Effector memory CD4-positive, alpha-beta T cell (primary cell): ENCODE measurements at regions not wholly inside any gene's neighbourhood (a gene's known extent, or its start where the extent isn't known, plus 50 kb on each side); places are given as distances from the start of the nearest gene placed in this dataset.

Experiments
- DNase-seq, 3 donors: peaks; one replicate each; pipeline ENCODE4 v3.0.0-alpha.2; 2020
- H3K27ac ChIP-seq: 2 replicates; pipeline ENCODE4 v1.7.0; 2013; ENCODE audit warnings: mild to moderate bottlenecking, low read length, moderate library complexity; ENCODE audit not compliant: insufficient read depth, poor library complexity, severe bottlenecking
- H3K27me3 ChIP-seq: replicated peaks from 2 replicates; pipeline ENCODE4 v1.7.0; 2013; ENCODE audit warnings: mild to moderate bottlenecking, low read length; ENCODE audit not compliant: insufficient read depth, control insufficient read depth, poor library complexity, severe bottlenecking
- H3K36me3 ChIP-seq: 2 replicates; pipeline ENCODE4 v1.7.0; 2013; ENCODE audit warnings: mild to moderate bottlenecking, low read length, moderate library complexity; ENCODE audit not compliant: control insufficient read depth, insufficient read depth
- H3K4me1 ChIP-seq: 2 replicates; pipeline ENCODE4 v1.7.0; 2013; ENCODE audit warnings: low read length, mild to moderate bottlenecking; ENCODE audit not compliant: control insufficient read depth, insufficient read depth, poor library complexity, severe bottlenecking
- H3K4me3 ChIP-seq: 2 replicates; pipeline ENCODE4 v1.7.0; 2013; ENCODE audit warnings: low read length, low read depth, mild to moderate bottlenecking; ENCODE audit not compliant: insufficient read depth, poor library complexity, severe bottlenecking
- H3K9me3 ChIP-seq: 2 replicates; pipeline ENCODE4 v1.7.0; 2013; ENCODE audit warnings: mild to moderate bottlenecking, low read length, moderate library complexity; ENCODE audit not compliant: control insufficient read depth

GRCh38 chr4:27223326-27223725 lies 362.7 kb downstream of the STIM2 start:
- Histone ChIP-seq H3K4me3 (no peak overlapping the region), H3K27ac (no peak overlapping the region), H3K9me3 (no peaks in the 10 kb centered on the region), H3K27me3 (no peaks in the 10 kb centered on the region), H3K36me3 (no peaks in the 10 kb centered on the region), H3K4me1 (no peaks in the 10 kb centered on the region)
- no peak for DNase-seq

GRCh38 chr4:27233531-27233930 lies 372.9 kb downstream of the STIM2 start:
- Histone ChIP-seq H3K4me1 (no peaks in the 10 kb centered on the region), H3K27ac (no peak overlapping the region), H3K36me3 (no peaks in the 10 kb centered on the region), H3K9me3 (no peaks in the 10 kb centered on the region), H3K27me3 (no peaks in the 10 kb centered on the region), H3K4me3 (no peak overlapping the region)
- DNase-seq, result no peak

- no peaks in the 10 kb centered on the region for H3K27me3 ChIP-seq
- no peaks in the 10 kb centered on the region for H3K4me1 ChIP-seq
- H3K9me3 ChIP-seq, result no peaks in the 10 kb centered on the region
- DNase-seq, result no peak
- H3K27ac ChIP-seq, result no peak overlapping the region
- H3K4me3 ChIP-seq, result no peak overlapping the region
- no peaks in the 10 kb centered on the region for H3K36me3 ChIP-seq
Observed at GRCh38 chr4:27234306-27234899, 373.8 kb downstream of the STIM2 start.

GRCh38 chr4:27239641-27240040 lies 379.0 kb downstream of the STIM2 start:
- H3K4me3 ChIP-seq, result no peak overlapping the region
- no peak overlapping the region for H3K27ac ChIP-seq
- H3K36me3 ChIP-seq, result no peaks in the 10 kb centered on the region
- DNase-seq, result no peak
- no peaks in the 10 kb centered on the region for H3K4me1 ChIP-seq
- no peaks in the 10 kb centered on the region for H3K27me3 ChIP-seq
- no peaks in the 10 kb centered on the region for H3K9me3 ChIP-seq

GRCh38 chr4:27242217-27242616 lies 381.6 kb downstream of the STIM2 start:
- no peaks in the 10 kb centered on the region for H3K27me3 ChIP-seq
- no peak overlapping the region for H3K27ac ChIP-seq
- no peaks in the 10 kb centered on the region for H3K9me3 ChIP-seq
- DNase-seq, result no peak
- no peaks in the 10 kb centered on the region for H3K36me3 ChIP-seq
- no peaks in the 10 kb centered on the region for H3K4me1 ChIP-seq
- H3K4me3 ChIP-seq, result no peak overlapping the region

- H3K4me3 ChIP-seq, result no peak overlapping the region
- no peak for DNase-seq
- H3K9me3 ChIP-seq, result no peaks in the 10 kb centered on the region
- H3K4me1 ChIP-seq, result no peaks in the 10 kb centered on the region
- no peak overlapping the region for H3K27ac ChIP-seq
- H3K36me3 ChIP-seq, result no peaks in the 10 kb centered on the region
- no peaks in the 10 kb centered on the region for H3K27me3 ChIP-seq
Observed at GRCh38 chr4:27245216-27245615, 384.6 kb downstream of the STIM2 start.

GRCh38 chr4:27248829-27249228 lies 388.2 kb downstream of the STIM2 start:
- no peak overlapping the region for H3K4me3 ChIP-seq
- H3K36me3 ChIP-seq, result no peaks in the 10 kb centered on the region
- H3K27me3 ChIP-seq, result no peaks in the 10 kb centered on the region
- no peak overlapping the region for H3K27ac ChIP-seq
- DNase-seq, result no peak
- no peaks in the 10 kb centered on the region for H3K4me1 ChIP-seq
- H3K9me3 ChIP-seq, result no peaks in the 10 kb centered on the region

- Histone ChIP-seq H3K4me1 (no peaks in the 10 kb centered on the region), H3K36me3 (no peaks in the 10 kb centered on the region), H3K9me3 (no peaks in the 10 kb centered on the region), H3K4me3 (no peak overlapping the region), H3K27ac (no peak overlapping the region), H3K27me3 (no peaks in the 10 kb centered on the region)
- no peak for DNase-seq
Observed at GRCh38 chr4:27251771-27252170, 391.1 kb downstream of the STIM2 start.

- H3K9me3 ChIP-seq, result no peaks in the 10 kb centered on the region
- no peaks in the 10 kb centered on the region for H3K27me3 ChIP-seq
- no peak for DNase-seq
- H3K27ac ChIP-seq, result no peak overlapping the region
- no peaks in the 10 kb centered on the region for H3K36me3 ChIP-seq
- no peak overlapping the region for H3K4me3 ChIP-seq
- no peaks in the 10 kb centered on the region for H3K4me1 ChIP-seq
Observed at GRCh38 chr4:27267339-27267969, 406.8 kb downstream of the STIM2 start.

- H3K27ac ChIP-seq, result no peak overlapping the region
- no peaks in the 10 kb centered on the region for H3K4me1 ChIP-seq
- no peak overlapping the region for H3K4me3 ChIP-seq
- DNase-seq, result no peak
- H3K9me3 ChIP-seq, result no peaks in the 10 kb centered on the region
- no peaks in the 10 kb centered on the region for H3K27me3 ChIP-seq
- no peaks in the 10 kb centered on the region for H3K36me3 ChIP-seq
Observed at GRCh38 chr4:27267970-27268355, 407.3 kb downstream of the STIM2 start.
